Activated gamma-delta T cell treated with Interleukin-2 at 50 U/mL for 16 hours (primary cell): ENCODE measurements at regions not wholly inside any gene's neighbourhood (a gene's known extent, or its start where the extent isn't known, plus 50 kb on each side); places are given as distances from the start of the nearest gene placed in this dataset.

Experiments used
- DNase-seq: peaks from one replicate; pipeline ENCODE4 v3.0.0-alpha.2; 2020

DNA sequence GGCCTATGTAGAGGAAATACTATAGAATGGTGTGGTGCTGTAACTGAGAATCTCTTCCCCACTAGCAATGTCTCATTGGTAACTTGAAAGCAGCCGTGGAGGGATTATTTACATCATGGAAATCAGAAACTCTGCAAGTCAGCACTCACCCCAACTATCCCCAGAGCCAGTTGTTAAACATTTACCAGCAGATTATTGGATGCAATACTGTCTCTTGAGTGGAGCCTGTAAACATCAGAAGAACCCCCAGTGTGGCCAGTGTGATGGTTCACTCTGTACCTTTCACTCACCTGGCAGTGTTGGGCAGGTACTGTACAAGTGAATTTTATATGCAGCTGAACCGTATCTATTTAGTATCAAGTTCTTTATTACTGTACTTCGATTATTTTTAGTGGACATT lies 299.8 kb upstream of the SALL1 start:
- no peak for DNase-seq

DNA sequence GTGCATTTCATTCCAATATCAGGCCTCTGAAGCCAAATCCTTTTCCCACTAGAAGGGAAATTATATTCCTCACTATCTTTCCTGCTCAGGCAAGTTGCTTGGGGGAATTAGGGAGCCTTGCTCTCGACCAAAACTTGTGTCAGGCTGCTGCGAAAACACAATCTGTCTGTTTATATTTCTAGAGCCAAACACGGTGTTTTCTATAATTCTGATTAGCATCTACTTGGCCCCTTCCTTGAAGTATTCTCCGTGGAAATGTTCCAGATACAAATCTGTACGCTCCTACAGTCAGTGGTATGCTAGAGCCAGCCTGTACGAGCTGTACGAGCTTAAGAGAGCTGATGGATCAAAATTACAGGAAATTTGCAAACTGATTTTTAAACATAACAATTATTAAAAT lies 299.3 kb upstream of the SALL1 start:
- no peak for DNase-seq

DNA sequence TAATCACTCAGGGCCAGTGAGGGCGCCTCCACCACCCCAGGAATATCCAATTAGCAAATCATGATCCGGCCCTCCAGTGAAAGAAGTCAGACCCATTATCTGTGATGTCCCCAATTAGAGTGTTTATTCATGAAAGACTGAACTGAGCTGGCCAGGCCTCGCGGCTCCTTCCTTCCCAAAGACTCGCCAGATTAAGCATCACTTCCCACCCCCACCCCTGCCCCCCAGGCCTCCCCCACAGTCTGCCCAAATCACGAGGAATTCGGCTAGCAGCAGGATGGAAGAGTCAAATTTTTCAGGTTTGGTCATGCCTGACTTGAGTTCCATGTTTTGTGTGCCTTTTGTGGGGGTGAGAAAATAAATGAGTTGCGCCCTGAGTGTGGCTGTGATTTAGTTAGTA lies 298.4 kb upstream of the SALL1 start:
- no peak for DNase-seq

DNA sequence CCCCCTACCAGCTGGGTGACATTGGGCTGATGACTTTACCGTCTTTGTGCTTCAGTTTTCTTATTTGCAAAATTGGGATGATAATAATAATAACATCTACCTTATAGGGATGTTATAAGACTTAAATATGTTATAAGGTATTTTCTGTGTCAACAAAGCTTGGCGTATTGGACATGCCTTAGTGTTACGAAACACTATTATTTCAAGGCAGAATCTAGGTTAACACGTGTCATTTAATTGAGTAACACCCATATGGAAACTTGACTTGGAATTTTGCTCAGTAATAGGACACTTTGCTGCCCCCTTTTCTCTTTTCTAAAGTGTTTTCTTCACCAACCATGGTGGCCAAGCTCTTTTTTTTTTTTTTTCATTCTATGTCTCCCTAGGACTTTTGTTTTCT lies 294.2 kb upstream of the SALL1 start:
- DNase-seq: no peak

DNA sequence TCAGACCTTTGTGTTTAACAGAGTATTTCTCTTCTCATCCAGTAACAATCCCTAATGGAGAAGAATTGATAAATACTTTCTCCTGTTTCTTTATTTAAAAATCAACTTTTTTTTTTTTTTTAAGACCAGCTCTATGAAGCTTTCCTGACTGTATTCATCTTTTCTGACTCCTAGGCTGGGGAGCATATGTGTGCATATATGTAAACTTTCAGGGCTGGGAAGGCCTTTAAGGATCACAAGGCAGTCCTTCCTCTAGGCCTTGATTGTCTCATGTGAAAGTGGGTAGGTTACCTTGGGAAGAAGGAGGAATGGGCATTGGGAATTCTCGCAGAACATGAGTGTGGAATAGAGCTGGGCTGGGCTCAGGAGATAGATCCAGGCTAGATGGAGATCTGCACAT lies 292.9 kb upstream of the SALL1 start:
- no peak for DNase-seq

DNA sequence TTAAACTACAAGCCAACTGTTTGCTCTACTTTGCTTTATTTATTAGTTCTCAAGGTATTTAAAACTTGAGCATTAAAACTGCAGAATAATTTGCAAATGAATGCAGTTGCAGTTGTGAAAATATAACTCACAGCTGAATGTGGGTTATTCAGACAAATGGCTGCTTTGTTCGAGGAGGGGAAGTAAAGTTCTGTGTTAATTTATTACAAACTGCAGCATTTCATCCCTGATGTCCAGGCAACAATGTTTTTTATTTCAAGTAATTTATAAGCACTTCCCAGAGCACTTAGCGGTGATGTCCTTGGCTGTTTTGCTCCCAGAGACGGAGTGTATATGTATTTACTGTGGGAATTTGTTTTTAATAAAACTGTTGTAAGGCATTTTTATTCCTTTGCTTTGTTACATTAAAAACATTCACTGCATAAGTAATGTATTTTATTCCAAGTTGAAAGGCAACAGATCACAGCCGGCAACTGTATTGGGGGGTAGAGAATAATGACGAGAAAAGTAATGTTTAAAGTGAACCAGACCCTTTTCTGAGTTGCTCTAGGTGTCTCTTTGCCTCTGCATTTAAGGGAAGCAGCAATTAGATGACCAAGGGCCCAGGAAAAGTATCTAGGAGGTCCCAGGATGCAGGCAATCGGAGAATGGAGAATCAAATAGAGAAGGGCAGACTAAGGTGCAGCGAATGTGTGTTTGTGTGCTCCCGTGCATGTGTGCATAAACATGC lies 291.2 kb upstream of the SALL1 start:
- no peak for DNase-seq

DNA sequence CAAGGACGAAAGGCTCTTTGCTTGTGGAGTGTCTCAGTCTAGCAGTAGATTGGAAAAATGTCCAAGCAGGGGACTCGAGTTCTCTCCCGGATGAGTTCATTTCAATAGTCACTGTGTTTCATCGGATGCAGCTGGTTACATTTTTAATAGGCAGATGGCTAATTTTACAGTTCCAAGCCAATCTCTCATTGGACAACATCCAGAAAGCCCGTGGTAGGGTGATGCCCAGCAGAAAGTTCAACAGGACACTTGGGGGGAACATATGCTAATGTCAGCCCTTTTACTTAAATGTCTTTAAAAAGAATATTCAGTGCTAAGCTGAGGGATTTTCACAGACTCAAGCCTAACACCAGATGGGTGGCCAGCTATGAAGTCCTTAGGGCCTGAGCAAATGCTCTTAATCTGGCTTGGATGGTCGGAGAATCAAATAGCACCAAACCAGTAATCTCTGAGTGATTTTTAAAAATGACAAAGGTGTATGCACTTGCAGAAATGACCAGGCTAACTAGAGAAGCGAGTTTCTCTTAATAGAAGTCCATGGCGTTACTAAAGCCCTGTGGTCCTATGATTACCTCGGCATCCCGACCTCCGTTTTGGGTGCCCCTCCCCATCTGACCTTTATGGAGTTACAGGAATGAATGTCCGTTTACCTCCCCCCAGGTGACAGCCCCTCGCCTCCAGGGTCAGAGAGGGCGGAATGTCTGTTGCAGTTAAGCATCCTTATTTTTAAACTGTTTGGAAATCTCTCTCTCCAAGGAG lies 289.2 kb upstream of the SALL1 start:
- DNase-seq: no peak

DNA sequence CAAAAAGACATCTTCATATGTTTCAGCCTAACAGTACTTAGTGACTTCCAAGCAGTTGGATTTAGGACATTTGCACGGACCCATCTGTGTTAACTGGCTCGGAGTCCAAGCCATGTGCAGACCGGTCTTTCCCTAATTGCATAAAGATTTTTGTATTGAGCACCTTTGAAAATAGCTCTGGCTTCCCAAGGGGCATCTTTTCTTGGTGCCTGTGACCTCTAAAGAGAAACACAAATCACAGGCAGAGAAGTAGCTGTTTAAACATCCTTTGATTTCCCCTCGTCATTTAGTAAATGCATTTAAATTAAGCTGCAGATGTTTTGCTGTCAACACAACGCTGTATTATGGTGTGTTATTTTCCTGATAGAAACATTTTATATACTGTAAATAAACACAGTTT lies 288.2 kb upstream of the SALL1 start:
- no peak for DNase-seq

DNA sequence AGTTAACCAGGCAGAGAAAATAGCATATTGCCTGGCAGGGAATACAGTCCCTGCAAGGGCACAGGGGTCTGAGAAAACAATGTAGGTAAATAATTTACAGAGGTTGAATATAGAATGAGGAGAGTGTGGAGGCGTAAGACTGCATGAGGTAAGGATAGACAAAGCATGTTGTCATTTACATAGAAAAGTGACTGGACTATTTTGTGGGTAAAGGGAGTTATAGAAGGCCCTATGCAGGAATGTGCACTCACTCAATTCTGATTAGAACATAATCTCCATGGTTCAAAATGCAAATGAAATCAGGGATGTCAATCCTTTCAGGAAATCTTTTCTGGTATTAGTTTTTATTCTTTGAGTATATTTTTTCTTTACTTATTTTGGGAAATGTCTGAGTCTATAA lies 285.7 kb upstream of the SALL1 start:
- DNase-seq: no peak

DNA sequence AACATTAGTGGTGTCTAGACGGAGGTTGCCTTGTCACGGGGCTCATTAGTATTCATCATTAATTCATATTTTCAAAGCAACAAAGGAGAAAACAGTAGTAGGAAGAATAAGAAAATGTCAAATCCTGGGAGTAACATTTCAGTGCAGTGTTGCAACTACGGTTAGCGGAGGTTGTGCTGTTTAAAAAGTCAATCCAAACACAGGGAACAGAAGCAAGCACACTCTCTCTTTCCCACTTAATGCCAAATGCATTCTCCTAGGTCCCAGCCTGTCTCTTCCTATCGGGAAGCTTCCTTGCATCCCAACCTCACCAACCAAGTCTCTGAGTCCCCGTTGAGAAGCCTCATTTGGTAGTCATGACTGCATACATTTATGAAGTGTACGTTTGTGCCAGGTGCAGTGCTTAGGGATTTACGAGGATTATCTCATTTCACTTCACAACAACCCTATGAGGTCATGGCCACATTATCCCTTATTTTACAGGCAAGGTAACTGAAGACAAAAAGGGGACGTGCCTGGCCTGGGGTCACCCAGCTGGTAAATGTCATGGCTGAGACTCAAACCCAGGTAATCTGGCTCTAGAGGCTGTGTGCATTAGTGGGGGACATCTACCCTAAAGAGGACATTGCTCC lies 283.6 kb upstream of the SALL1 start:
- DNase-seq: no peak

DNA sequence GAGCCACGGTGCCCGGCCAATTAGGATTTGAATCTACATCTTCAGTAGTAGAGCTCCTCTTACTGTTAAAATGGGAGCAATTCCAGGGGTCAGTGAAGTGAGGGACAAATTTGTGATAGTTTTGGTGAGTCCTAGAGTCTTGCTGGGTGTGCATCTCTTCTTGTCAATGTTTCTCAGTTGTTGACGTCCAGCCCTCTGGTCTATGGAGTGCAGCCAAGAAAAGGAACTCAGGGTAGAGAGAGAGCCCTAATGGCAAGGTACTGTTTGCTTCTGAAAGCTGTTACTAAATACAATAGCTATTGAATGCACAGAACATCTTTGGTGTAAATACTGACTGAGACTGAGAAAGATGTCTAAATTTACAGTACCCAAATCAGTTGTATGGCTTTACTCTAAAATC lies 282.5 kb upstream of the SALL1 start:
- DNase-seq: no peak

DNA sequence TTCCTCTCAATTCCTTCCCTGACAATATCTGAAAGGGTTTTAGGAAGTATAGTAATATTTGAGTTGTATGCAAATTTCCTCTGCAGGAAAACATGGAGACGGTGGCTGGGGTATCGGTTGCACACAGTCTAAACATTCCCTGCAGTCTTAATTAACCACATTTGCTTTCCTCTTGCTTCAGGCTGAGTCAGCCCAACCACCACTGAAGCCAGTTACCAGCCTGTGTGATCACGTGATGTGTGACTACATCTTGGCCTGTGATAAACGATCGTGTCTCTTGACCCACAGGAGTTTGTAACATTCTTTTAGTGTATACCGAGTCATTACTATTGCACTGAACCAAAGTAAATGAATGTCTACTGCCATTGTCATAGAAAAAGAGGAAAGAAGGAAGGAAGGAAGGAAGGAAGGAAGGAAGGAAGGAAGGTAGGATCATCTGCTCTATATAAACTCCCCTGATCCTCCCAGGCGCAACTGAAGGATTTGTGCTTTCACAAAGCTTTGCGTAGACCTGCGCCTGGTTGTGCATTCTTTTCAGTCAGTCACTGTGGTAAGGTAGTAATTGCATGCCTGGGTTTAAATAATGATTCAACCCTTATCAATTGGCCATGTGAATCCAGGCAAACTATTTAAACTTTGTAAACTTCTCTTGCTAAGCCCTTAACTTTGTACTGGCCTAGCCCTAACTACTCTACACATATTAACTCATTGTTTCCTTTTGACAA lies 280.6 kb upstream of the SALL1 start:
- DNase-seq: no peak

DNA sequence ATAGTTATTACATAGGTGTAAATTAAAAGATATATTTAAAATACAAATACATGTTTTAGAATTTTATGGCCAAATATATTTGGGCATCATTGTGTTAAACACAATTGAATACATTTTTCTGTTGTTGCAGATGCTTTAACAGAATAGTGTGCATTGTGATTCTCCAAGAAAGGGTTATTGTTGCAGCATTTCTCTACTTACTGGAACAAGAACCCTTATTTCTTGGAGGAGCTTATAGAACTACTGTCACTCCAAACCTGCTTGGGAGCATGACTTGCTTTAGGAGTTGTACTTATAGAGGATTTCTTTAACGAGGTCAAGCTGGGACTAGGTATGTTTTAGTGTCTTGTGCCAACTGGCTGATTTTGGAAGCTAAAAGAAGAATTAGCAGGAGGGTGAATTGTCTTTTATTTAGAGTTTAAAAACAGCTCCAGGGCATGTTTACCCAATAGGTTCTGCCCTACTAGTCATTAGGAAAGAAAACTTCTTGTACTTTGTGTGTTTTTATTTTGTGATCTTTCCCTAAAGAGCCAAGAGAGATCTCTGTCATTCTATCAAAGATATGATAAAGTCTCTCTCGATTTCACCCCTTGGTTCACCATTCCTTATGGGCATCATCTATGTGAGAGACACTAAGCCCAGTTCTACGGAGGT lies 279.8 kb upstream of the SALL1 start:
- DNase-seq: no peak

DNA sequence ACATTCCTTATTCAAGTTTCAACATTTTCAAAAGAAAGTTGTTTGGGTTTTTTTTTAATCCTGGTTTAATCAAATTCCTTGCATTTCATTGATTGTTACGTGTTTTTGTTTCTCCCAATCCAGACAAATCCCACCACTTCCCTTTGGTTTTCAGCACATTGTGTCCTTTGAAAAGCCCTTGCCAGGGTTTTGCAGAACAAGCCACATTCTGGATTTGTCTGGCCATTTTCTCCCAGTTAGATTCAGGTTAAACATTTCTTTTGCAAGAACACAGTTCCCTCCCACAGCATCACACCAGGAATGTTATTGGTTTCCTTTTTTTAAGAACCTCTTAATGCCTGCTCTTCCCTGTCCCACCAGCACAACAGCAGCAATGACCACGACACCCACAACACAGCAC lies 278.0 kb upstream of the SALL1 start:
- DNase-seq: no peak

DNA sequence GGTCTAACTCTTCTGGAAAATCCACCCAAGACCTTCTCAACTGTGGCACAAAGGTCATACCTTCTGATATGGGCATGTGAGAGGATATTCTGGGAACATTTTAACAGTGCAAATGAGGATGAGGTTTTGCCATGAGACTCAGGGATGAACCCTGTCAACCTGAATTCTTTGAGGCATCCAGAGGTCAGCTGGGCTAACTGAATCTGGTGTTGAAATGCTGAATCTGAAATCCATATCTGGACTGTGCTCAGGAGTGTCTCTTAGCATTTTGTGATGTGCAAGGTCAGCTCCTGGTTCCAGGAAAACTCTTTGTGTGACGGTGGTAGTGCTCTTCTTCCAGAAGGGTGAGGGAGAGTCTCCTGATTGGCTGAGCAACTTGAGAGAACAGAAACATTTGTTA lies 276.0 kb upstream of the SALL1 start:
- no peak for DNase-seq

DNA sequence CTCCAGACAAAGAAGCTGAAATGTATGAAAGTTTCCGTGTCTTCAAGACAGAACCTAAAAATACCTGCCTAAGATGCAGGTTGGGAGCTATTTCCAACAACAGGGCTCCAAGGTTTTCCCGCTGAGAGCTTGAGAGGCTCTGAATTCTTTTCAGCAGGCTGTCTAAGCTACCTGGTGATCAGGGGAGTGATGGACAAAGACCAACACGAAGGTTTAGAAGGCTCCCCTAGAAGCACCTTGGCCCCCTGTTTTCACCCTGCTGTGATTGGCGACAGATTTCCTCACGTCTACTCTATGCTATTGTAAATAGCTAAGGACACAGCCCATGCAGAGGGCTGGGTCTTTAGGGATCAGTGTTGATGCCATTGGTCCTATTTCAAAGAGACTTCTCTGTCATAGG lies 275.2 kb upstream of the SALL1 start:
- no peak for DNase-seq

DNA sequence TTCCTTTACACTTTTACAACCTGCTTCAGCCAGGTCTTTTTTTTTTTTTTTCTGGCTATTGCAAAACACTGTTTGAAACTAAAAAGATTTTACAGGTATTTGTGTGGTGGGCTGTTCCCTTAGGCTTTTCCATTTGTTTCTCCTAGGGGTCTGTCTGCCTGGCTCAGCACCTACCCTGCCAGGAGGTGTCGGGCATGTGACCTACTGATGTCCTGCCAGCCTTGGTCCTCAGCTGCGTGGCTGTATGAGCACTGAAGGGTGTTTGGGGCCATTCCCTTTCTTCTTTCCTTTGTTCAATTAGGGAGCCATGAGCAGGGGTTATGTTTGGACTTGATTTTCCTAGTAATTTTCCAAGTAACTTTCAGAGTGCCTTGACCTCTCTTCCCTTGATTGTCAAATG lies 269.2 kb upstream of the SALL1 start:
- no peak for DNase-seq

DNA sequence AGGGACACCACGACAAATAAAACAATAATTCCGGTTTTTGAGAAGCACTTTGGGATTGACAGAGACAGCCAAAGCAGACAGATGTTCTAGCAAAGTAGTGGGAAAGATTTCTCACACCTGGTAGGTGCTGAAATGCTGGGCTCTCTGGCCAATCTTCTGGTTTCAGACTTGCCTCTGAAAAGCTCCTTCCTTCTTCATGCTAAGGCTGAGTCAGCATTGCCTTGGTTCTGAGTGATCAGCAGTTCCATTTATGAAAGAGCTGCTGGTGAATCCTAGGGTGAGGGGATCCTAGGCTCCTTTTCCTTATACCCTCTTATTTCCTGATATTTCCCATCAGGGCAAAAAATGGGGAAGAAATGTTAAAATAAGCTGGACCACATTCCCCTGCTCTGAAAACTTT lies 268.7 kb upstream of the SALL1 start:
- no peak for DNase-seq

DNA sequence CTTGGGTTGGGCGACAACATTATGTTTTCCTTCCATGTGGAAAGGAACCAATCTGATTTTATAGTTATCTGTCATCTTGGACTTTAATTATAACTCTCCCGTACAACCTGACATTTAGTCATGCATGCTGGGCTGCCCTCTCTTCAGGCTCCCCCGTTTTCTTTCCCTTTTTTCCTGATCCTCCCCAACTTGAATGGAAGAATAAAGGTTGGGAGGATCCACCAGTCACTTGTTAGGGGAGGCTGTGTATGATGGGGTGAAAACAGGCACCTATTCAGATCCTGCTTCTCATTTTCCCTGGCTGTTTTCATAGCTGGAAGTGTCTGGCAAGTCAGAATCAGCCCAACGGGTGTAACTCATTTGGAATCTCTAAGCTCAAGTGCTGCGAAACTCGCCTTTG lies 267.2 kb upstream of the SALL1 start:
- no peak for DNase-seq

DNA sequence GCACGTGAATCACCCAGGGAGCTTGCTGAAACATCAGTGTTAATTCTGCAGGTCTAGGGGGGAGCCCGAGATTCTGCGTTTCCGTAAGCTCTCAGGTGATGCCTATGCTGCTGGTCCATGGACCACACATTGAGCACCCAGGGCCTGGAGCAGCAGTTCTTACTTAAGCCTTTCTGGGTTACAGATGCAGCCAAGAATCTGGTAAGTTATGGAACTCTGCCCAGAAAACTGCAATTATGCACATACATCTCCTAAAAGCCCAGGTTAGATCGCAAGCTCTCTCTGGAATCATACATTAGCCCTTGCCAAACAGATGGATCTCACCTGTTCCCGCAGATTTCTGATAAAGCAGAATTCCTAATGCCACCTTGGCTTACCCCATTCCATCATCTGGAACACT lies 265.9 kb upstream of the SALL1 start:
- no peak for DNase-seq

DNA sequence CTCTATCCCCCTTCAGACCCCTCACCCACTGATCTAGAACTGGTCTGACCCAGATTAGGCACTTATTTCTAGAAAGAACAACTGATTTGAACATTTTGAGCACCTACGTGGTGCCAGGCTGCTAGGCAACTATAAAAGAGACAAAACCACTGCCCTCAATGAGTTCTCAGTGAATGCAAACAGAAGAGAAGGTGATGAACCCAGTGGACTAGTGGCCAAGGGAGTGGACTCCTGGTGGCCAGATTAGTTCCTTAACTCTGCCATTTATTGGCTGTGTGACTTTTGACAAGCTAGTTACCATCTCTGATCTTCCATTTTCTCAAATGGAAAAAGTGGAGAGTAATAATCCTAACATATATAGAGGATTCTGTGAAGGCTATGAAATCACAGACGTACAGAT lies 259.1 kb upstream of the SALL1 start:
- no peak for DNase-seq

DNA sequence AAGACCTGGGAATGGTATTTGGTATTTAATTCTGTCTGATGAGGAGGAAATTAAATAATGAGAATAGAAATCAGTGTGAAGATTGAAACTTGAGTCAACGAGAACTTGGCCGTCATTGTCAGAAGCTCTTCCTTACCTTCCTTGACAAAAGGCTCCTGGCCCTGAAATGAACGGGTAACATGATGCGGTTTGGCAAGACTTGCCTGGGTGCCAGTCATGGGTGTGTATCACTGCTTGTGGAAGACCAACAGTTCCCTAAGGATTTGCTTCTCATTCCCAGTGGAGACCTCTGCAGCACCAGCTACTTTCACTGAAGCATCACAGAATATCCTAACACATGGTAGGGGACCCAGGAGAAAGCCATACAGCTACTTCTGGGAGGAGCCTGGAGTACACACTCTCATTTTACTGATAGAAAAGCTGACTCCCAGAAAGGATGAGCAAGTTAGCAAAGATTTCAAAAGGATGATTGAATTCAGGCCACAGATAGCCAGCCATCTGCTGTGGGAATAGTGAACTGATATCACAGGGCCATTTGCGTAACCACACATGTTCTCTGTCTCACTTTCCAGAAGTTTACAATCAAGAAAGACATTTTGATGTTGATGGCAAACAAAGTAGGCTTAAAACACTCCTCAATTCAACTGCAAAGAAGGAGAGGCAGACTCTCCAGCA lies 258.1 kb upstream of the SALL1 start:
- DNase-seq: no peak

DNA sequence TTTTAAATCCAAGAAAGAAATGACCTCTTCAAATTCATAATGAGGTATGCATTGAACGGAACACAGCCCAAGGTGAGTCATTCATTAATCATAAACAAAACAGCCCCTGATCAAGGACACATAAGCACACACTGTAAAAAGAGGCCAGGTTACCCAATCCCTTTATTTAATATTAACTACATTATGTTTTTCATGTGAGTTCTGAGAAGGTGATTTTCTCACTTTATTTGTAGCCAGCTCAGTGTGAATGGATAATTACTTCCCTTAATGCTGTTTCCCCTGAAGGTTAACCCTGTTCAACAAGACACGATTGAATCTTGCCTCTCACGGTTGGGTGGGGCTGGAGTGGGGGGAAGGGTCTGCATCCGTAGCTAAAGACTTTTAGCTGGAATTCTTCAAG lies 257.3 kb upstream of the SALL1 start:
- no peak for DNase-seq
